ENCODE measurements at regions not wholly inside any gene's neighbourhood (a gene's known extent, or its start where the extent isn't known, plus 50 kb on each side); places are given as distances from the start of the nearest gene placed in this dataset.

DNA sequence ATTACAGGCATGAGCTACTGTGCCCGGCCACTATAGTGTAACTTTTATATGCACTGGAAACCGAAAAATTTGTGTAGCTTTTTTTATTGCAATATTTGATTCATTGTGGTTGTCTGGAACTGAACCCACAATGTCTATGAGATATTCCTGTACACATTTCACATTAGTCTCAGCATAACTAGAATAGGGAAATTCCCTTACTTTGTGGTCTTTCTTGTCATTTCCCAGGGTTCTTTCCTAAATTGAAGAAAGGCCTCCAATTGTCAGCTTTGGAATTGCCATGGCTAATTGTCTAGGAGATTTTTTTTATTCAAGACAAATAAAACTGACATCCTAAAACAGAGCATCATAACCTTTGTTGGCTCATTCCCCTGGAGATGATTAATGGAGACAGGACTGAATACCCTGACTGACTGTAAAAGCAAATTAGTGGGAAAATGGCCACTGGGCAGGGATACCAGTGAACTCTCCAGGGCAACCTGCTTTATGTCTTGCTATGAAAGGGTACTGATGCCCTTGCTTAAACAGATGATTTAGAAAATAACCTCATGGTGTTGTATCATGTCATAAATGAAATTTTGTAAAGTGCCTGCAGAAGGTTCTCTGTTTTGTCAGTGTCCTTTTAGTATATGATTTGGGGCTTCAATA lies 576.9 kb downstream of the RFPL4B start (continued):
- TF ChIP-seq REST (IDR thresholded peaks at IDR 0.05; ENCODE audit: unreplicated experiment) = no peak

DNA sequence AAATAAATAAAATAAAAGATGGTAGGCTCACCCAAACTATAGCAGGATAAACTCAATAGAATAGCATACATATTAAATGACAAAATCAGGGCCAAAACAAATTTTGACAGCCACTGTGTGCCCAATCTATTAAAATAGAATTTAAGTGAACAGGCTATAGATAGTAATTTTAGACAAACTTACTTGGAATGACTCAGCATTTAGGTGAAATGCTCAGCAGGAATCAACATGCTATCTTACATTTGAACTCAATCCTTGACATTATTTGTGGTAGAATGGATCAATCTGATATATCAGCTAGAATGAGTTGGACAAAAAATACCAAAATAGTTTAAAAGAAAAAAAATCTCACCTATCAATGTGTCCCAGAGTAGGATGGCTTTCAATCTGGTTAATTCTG lies 578.6 kb downstream of the RFPL4B start:
- H4K20me1 ChIP-seq (replicated peaks; ENCODE audit: insufficient read depth) = no peaks in the 10 kb centered on the region
- H3K4me3 ChIP-seq = no peak overlapping the region
- no peaks in the 10 kb centered on the region for H3F3A ChIP-seq (replicated peaks; ENCODE audit: low read depth)
- Mint-ChIP-seq H3K9me3 (peaks cover 15% of the 10 kb centered on the region), H3K27ac (no peak overlapping the region), H3K27me3 (ENCODE audit: insufficient read depth, low read depth, poor library complexity) (no peaks in the 10 kb centered on the region), H3K4me3 (no peak overlapping the region), H3K4me1 (peaks cover 16% of the 10 kb centered on the region), H3K36me3 (ENCODE audit: low read depth) (peaks cover 20% of the 10 kb centered on the region)
- DNase-seq (ENCODE audit: low spot score) (no peak), ATAC-seq (no peak)
- H3K9me2 ChIP-seq (ENCODE audit: insufficient read depth) = peaks cover 6% of the 10 kb centered on the region; the same call in 1 of the 2 replicates
- H3K4me2 ChIP-seq = no peak overlapping the region
- no peaks in the 10 kb centered on the region for H3K36me3 ChIP-seq (ENCODE audit: insufficient read depth)
- TF ChIP-seq, protein P1, sequence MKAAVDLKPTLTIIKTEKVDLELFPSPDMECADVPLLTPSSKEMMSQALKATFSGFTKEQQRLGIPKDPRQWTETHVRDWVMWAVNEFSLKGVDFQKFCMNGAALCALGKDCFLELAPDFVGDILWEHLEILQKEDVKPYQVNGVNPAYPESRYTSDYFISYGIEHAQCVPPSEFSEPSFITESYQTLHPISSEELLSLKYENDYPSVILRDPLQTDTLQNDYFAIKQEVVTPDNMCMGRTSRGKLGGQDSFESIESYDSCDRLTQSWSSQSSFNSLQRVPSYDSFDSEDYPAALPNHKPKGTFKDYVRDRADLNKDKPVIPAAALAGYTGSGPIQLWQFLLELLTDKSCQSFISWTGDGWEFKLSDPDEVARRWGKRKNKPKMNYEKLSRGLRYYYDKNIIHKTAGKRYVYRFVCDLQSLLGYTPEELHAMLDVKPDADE (IDR thresholded peaks at IDR 0.05) = no peak
- no peak for TF ChIP-seq REST (IDR thresholded peaks at IDR 0.05; ENCODE audit: unreplicated experiment)
- TF ChIP-seq, protein P2, sequence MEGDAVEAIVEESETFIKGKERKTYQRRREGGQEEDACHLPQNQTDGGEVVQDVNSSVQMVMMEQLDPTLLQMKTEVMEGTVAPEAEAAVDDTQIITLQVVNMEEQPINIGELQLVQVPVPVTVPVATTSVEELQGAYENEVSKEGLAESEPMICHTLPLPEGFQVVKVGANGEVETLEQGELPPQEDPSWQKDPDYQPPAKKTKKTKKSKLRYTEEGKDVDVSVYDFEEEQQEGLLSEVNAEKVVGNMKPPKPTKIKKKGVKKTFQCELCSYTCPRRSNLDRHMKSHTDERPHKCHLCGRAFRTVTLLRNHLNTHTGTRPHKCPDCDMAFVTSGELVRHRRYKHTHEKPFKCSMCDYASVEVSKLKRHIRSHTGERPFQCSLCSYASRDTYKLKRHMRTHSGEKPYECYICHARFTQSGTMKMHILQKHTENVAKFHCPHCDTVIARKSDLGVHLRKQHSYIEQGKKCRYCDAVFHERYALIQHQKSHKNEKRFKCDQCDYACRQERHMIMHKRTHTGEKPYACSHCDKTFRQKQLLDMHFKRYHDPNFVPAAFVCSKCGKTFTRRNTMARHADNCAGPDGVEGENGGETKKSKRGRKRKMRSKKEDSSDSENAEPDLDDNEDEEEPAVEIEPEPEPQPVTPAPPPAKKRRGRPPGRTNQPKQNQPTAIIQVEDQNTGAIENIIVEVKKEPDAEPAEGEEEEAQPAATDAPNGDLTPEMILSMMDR (conservative IDR thresholded peaks at IDR 0.05; ENCODE audit: low read depth in 2 of 2) = no peak
- no peak for TF ChIP-seq CREB1 (CRISPR knock-in tag; IDR thresholded peaks at IDR 0.05; ENCODE audit: low read depth)
- no peak for TF ChIP-seq ZNF114 (CRISPR knock-in tag; IDR thresholded peaks at IDR 0.05)
- TF ChIP-seq EZH2 (IDR thresholded peaks at IDR 0.05; ENCODE audit: low read depth, unreplicated experiment) = no peak
- no peak for TF ChIP-seq NANOG (IDR thresholded peaks at IDR 0.05; ENCODE audit: borderline replicate concordance)
- no peak for TF ChIP-seq POLR2AphosphoS5 (IDR thresholded peaks at IDR 0.05; ENCODE audit: low read depth)
- TF ChIP-seq ZNF331 (CRISPR knock-in tag; IDR thresholded peaks at IDR 0.05; ENCODE audit: low read depth) = no peak
- TF ChIP-seq EZH2phosphoT487 (IDR thresholded peaks at IDR 0.05; ENCODE audit: unreplicated experiment) = no peak
- no peak overlapping the region for H3K27ac ChIP-seq (ENCODE audit: low read depth)
- H2AFZ ChIP-seq = no peak overlapping the region
- no peaks in the 10 kb centered on the region for H3K79me2 ChIP-seq (replicated peaks; ENCODE audit: insufficient read depth)
- H3K4me1 ChIP-seq (ENCODE audit: insufficient read depth) = peaks cover 13% of the 10 kb centered on the region
- H3K27me3 ChIP-seq (ENCODE audit: insufficient read depth) = no peaks in the 10 kb centered on the region
